Breast epithelium (tissue), 4 donors: ENCODE measurements at regions not wholly inside any gene's neighbourhood (a gene's known extent, or its start where the extent isn't known, plus 50 kb on each side); places are given as distances from the start of the nearest gene placed in this dataset.

ENCODE experiments used
- DNase-seq, 2 donors: peaks; one replicate each; pipeline ENCODE4 v3.0.0-alpha.2; 2019; ENCODE audit warnings: low spot score in 2 of 2
- H3K27ac ChIP-seq, 2 donors: fragments of 200-600 bp; sonication (generic) in 1 of 2; one replicate each; pipeline ENCODE4 v1.5.1; 2016 to 2019; ENCODE audit warnings: mild to moderate bottlenecking in 1 of 2
- H3K27me3 ChIP-seq, 2 donors: fragments of 200-600 bp; sonication (generic) in 1 of 2; one replicate each; pipeline versions ENCODE4 v1.5.1 to v1.6.0; 2017 to 2019; ENCODE audit warnings: control low read depth in 1 of 2, mild to moderate bottlenecking in 1 of 2
- H3K36me3 ChIP-seq: fragments of 200-600 bp; one replicate; pipeline ENCODE4 v1.5.1; 2019
- H3K4me1 ChIP-seq, 2 donors: fragments of 200-600 bp; sonication (generic); one replicate each; pipeline ENCODE4 v1.5.1; 2016 to 2019; ENCODE audit warnings: control low read depth in 1 of 2
- H3K4me3 ChIP-seq, 3 donors: fragments of 200-600 bp; sonication (generic); 1 replicate in 2 of 3; 2 replicates in 1 of 3; pipeline ENCODE4 v1.5.1; 2016 to 2019; ENCODE audit warnings: mild to moderate bottlenecking in 3 of 3, moderate library complexity in 2 of 3
- H3K9me3 ChIP-seq, 2 donors: fragments of 200-600 bp; sonication (generic) in 1 of 2; one replicate each; pipeline ENCODE4 v1.5.1; 2016 to 2019; ENCODE audit warnings: control low read depth in 1 of 2
- CTCF ChIP-seq, 3 donors: fragments of 450-650 bp; IDR thresholded peaks; one replicate each; pipeline ENCODE4 v1.5.1; 2016 to 2017; ENCODE audit warnings: antibody characterized with exemption in 3 of 3, mild to moderate bottlenecking in 3 of 3, moderate library complexity in 3 of 3
- POLR2A ChIP-seq: fragments of 450-650 bp; IDR thresholded peaks from one replicate; pipeline ENCODE4 v1.6.1; 2016; ENCODE audit warnings: antibody characterized with exemption, mild to moderate bottlenecking, moderate library complexity
- POLR2AphosphoS5 ChIP-seq, 3 donors: sonication (generic); formaldehyde crosslinking; IDR thresholded peaks; one replicate each; pipeline ENCODE4 v1.6.1; 2017; ENCODE audit warnings: antibody characterized with exemption in 3 of 3
- intact Hi-C: fragments of 100-400 bp; cut with DNase I; formaldehyde crosslinking; loops from one replicate; pipeline ENCODE4 v1.15.1; 2023; ENCODE audit warnings: low total_unique reads

GRCh38 chr4:176404621-176405020 lies 84.9 kb downstream of the SPCS3 start:
- TF ChIP-seq POLR2A = no peak
- no peak for TF ChIP-seq POLR2AphosphoS5 (IDR thresholded peaks at IDR 0.05)
- TF ChIP-seq CTCF (IDR thresholded peaks at IDR 0.05) = no peak
- Histone ChIP-seq H3K36me3 (no peaks in the 10 kb centered on the region), H3K4me1 (no peaks in the 10 kb centered on the region), H3K27ac (no peak overlapping the region), H3K4me3 (no peak overlapping the region), H3K9me3 (peaks cover 0 to 17% of the 10 kb centered on the region in 2 donors), H3K27me3 (no peaks in the 10 kb centered on the region)
- DNase-seq = no peak
- intact Hi-C loops = no loop called here

GRCh38 chr4:176406297-176406696 lies 86.5 kb downstream of the SPCS3 start:
- Histone ChIP-seq H3K27ac (no peak overlapping the region), H3K9me3 (peaks cover 0 to 8% of the 10 kb centered on the region in 2 donors), H3K27me3 (no peaks in the 10 kb centered on the region), H3K4me3 (no peak overlapping the region), H3K4me1 (no peaks in the 10 kb centered on the region), H3K36me3 (no peaks in the 10 kb centered on the region)
- TF ChIP-seq POLR2A = no peak
- no peak for TF ChIP-seq CTCF (IDR thresholded peaks at IDR 0.05)
- no peak for TF ChIP-seq POLR2AphosphoS5 (IDR thresholded peaks at IDR 0.05)
- intact Hi-C loops = no loop called here
- no peak for DNase-seq

GRCh38 chr4:176406736-176407135 lies 87.0 kb downstream of the SPCS3 start:
- intact Hi-C loops = no loop called here
- Histone ChIP-seq H3K27ac (no peak overlapping the region), H3K9me3 (peaks cover 0 to 6% of the 10 kb centered on the region in 2 donors), H3K4me1 (no peaks in the 10 kb centered on the region), H3K27me3 (no peaks in the 10 kb centered on the region), H3K36me3 (no peaks in the 10 kb centered on the region), H3K4me3 (no peak overlapping the region)
- no peak for TF ChIP-seq POLR2A
- TF ChIP-seq CTCF (IDR thresholded peaks at IDR 0.05) = no peak
- no peak for TF ChIP-seq POLR2AphosphoS5 (IDR thresholded peaks at IDR 0.05)
- DNase-seq = no peak

GRCh38 chr4:176409627-176410026 lies 89.9 kb downstream of the SPCS3 start:
- TF ChIP-seq CTCF (IDR thresholded peaks at IDR 0.05) (no peak), POLR2AphosphoS5 (IDR thresholded peaks at IDR 0.05) (no peak), POLR2A (no peak)
- no peak overlapping the region for H3K4me3 ChIP-seq
- no peaks in the 10 kb centered on the region for H3K36me3 ChIP-seq
- H3K27me3 ChIP-seq = no peaks in the 10 kb centered on the region
- H3K9me3 ChIP-seq = no peaks in the 10 kb centered on the region
- DNase-seq = no peak
- intact Hi-C loops = no loop called here
- no peaks in the 10 kb centered on the region for H3K4me1 ChIP-seq
- H3K27ac ChIP-seq = no peak overlapping the region

- DNase-seq = no peak
- Histone ChIP-seq H3K4me3 (no peak overlapping the region), H3K4me1 (no peaks in the 10 kb centered on the region), H3K27me3 (no peaks in the 10 kb centered on the region), H3K9me3 (no peaks in the 10 kb centered on the region), H3K36me3 (no peaks in the 10 kb centered on the region), H3K27ac (no peak overlapping the region)
- intact Hi-C loops = no loop called here
- TF ChIP-seq POLR2A (no peak), CTCF (IDR thresholded peaks at IDR 0.05) (no peak), POLR2AphosphoS5 (IDR thresholded peaks at IDR 0.05) (no peak)
Observed at GRCh38 chr4:176413171-176413570, 93.4 kb downstream of the SPCS3 start.
